ENCODE measurements at regions not wholly inside any gene's neighbourhood (a gene's known extent, or its start where the extent isn't known, plus 50 kb on each side); places are given as distances from the start of the nearest gene placed in this dataset.

DNA sequence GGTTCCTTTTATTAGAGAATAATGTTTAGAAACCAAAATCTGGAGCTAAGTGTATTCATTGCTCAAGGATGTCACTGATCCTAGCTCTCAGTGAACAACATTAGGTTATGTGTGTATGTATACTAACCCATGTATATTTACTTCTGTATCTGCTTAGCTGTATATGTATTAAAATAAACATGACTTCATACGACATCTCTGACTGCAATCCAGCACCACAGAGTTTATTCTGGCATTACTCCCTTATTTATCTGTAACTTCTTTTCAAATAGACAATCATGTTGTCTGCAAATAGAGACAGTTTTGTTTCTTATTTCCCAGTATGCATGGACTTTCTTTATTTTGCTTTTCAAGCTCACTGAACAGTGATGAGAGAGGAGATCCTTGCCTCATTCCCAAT, 441.0 kb upstream of the NFE2L3 start:
- TF ChIP-seq CTCF (IDR thresholded peaks at IDR 0.05; ENCODE audit: extremely low read depth in 1 of 2, insufficient read depth in 1 of 2, low read depth in 1 of 2, low read length in 2 of 2) (no peak), POLR2A (IDR thresholded peaks at IDR 0.05; ENCODE audit: low read depth, low read length) (no peak), EZH2 (IDR thresholded peaks at IDR 0.05; ENCODE audit: borderline replicate concordance, low read depth, low read length, severe bottlenecking) (no peak), FOS (IDR thresholded peaks at IDR 0.05; ENCODE audit: borderline replicate concordance, insufficient read depth, low read length) (no peak), POLR2AphosphoS5 (IDR thresholded peaks at IDR 0.05; ENCODE audit: insufficient read depth, low read depth, low read length) (no peak), MAX (IDR thresholded peaks at IDR 0.05; ENCODE audit: insufficient read depth, insufficient read length) (no peak), GATA2 (IDR thresholded peaks at IDR 0.05; ENCODE audit: insufficient read depth, insufficient read length, low read depth, low read length) (no peak), MYC (IDR thresholded peaks at IDR 0.05; ENCODE audit: low read depth, low read length) (no peak)
